Spleen (tissue), 11 donors: ENCODE measurements at regions not wholly inside any gene's neighbourhood (a gene's known extent, or its start where the extent isn't known, plus 50 kb on each side); places are given as distances from the start of the nearest gene placed in this dataset.

Source experiments
- DNase-seq: peaks from one replicate; pipeline ENCODE4 v3.0.0-alpha.2; 2020
- H3K27ac ChIP-seq, 8 donors: fragments of 200-600 bp; sonication (generic) in 7 of 8; 1 replicate in 4 of 8; 2 replicates in 4 of 8; pipeline versions ENCODE4 v1.5.0 to v1.8.0; 2016 to 2021; ENCODE audit warnings: inconsistent platforms in 4 of 8, mild to moderate bottlenecking in 4 of 8, moderate library complexity in 1 of 8
- H3K27me3 ChIP-seq, 7 donors: fragments of 200-600 bp; sonication (generic) in 6 of 7; replicated peaks in 1 of 7; 1 replicate in 4 of 7; 2 replicates in 3 of 7; pipeline versions ENCODE4 v1.5.0 to v1.8.0; 2016 to 2021; ENCODE audit warnings: inconsistent platforms in 3 of 7, mild to moderate bottlenecking in 1 of 7
- H3K36me3 ChIP-seq, 6 donors: fragments of 200-600 bp; sonication (generic) in 5 of 6; 1 replicate in 4 of 6; 2 replicates in 2 of 6; pipeline versions ENCODE4 v1.5.0 to v1.8.0; 2016 to 2021; ENCODE audit warnings: inconsistent platforms in 2 of 6
- H3K4me1 ChIP-seq, 6 donors: fragments of 200-600 bp; sonication (generic) in 5 of 6; 1 replicate in 3 of 6; 2 replicates in 3 of 6; pipeline versions ENCODE4 v1.5.0 to v1.8.0; 2016 to 2021; ENCODE audit warnings: inconsistent platforms in 3 of 6
- H3K4me3 ChIP-seq, 8 donors: fragments of 200-600 bp; sonication (generic) in 7 of 8; 1 replicate in 4 of 8; 2 replicates in 4 of 8; pipeline versions ENCODE4 v1.5.0 to v1.8.0; 2016 to 2021; ENCODE audit warnings: inconsistent platforms in 4 of 8, mild to moderate bottlenecking in 4 of 8, moderate library complexity in 2 of 8
- H3K9me3 ChIP-seq, 8 donors: fragments of 200-600 bp; sonication (generic) in 7 of 8; 1 replicate in 4 of 8; 2 replicates in 4 of 8; pipeline versions ENCODE4 v1.5.0 to v1.8.0; 2016 to 2021; ENCODE audit warnings: inconsistent platforms in 4 of 8
- POLR2A ChIP-seq, 3 donors: fragments of 450-650 bp; IDR thresholded peaks; one replicate each; pipeline ENCODE4 v1.5.1; 2017; ENCODE audit warnings: antibody characterized with exemption in 3 of 3, mild to moderate bottlenecking in 1 of 3
- POLR2AphosphoS5 ChIP-seq, 3 donors: sonication (generic); formaldehyde crosslinking; IDR thresholded peaks; one replicate each; pipeline ENCODE4 v1.5.1; 2017; ENCODE audit warnings: antibody characterized with exemption in 3 of 3
- WGBS, 5 donors: extraction: QIAGEN DNeasy Blood & Tissue Kit in 3 of 5; methylation state at CpG; one replicate each; pipeline versions ENCODE4 v1.1.5 to v1.1.7; 2013 to 2018; 5-methylcytosine and 5-hydroxymethylcytosine counted together
- intact Hi-C: fragments of 100-400 bp; cut with DNase I; formaldehyde crosslinking; loops from one replicate; pipeline ENCODE4 v1.15.0; 2023; ENCODE audit warnings: low total_unique reads
- TF ChIP-seq, protein P1 (sequence below), 11 experiments: fragments of 200-600 bp in 7 of 11; fragments of 450-650 bp in 4 of 11; sonication (generic) in 4 of 11; IDR thresholded peaks in 8 of 11; conservative IDR thresholded peaks in 3 of 11; 1 replicate in 7 of 11; 2 replicates in 4 of 11; pipeline versions ENCODE4 v1.4.0 to v1.8.0; 2016 to 2021; ENCODE audit warnings: antibody characterized with exemption in 11 of 11, inconsistent platforms in 4 of 11, mild to moderate bottlenecking in 1 of 11
- donor health status: healthy with polysubstance abuse.
- donor health status: DM: no; HTN: no; CAD: no; lungs with moderate emphysema.
- donor health status: DM: no; HTN: no; CAD: no.
- donor health status: Bipolar disorder and iron deficiency.
- donor health status: healthy.
- donor health status: DM: no; HTN: no; CAD: no.
- donor health status: DM: yes; HTN: yes; CAD: no.

DNA sequence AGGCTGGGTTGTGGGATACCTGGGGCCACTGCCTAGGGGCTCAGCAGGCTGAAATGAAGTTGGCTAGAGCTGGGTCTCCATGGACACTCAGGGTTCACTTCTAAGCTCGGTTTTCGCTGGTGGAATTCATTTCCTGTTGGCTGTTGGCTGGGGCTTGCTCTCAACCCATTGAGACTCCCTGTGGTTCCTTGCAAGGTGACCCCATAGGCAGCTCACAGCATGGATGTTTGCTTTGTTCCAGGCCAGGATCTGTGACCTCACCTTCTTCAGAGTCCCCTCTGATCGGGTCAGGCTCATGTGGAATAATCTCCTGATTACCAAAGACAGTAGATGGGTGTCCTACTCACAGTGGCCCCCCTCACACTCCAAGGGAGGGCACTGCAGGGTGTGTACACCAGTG lies 229.3 kb downstream of the QKI start:
- Histone ChIP-seq H3K9me3 (no peaks in the 10 kb centered on the region), H3K27ac (no peak overlapping the region), H3K36me3 (no peaks in the 10 kb centered on the region), H3K4me3 (no peak overlapping the region), H3K27me3 (no peaks in the 10 kb centered on the region), H3K4me1 (no peaks in the 10 kb centered on the region)
- intact Hi-C loops: no loop called here
- WGBS, 5 donors: 68 to 87% (median 73%) methylated on average over 3 of the region's 3 CpGs
- DNase-seq: no peak
- no peak for TF ChIP-seq POLR2A (IDR thresholded peaks at IDR 0.05)
- no peak for TF ChIP-seq POLR2AphosphoS5 (IDR thresholded peaks at IDR 0.05)
- TF ChIP-seq, protein P1, sequence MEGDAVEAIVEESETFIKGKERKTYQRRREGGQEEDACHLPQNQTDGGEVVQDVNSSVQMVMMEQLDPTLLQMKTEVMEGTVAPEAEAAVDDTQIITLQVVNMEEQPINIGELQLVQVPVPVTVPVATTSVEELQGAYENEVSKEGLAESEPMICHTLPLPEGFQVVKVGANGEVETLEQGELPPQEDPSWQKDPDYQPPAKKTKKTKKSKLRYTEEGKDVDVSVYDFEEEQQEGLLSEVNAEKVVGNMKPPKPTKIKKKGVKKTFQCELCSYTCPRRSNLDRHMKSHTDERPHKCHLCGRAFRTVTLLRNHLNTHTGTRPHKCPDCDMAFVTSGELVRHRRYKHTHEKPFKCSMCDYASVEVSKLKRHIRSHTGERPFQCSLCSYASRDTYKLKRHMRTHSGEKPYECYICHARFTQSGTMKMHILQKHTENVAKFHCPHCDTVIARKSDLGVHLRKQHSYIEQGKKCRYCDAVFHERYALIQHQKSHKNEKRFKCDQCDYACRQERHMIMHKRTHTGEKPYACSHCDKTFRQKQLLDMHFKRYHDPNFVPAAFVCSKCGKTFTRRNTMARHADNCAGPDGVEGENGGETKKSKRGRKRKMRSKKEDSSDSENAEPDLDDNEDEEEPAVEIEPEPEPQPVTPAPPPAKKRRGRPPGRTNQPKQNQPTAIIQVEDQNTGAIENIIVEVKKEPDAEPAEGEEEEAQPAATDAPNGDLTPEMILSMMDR (IDR thresholded peaks at IDR 0.05 in 8 of 11, conservative IDR thresholded peaks at IDR 0.05 in 3 of 11): no peak

DNA sequence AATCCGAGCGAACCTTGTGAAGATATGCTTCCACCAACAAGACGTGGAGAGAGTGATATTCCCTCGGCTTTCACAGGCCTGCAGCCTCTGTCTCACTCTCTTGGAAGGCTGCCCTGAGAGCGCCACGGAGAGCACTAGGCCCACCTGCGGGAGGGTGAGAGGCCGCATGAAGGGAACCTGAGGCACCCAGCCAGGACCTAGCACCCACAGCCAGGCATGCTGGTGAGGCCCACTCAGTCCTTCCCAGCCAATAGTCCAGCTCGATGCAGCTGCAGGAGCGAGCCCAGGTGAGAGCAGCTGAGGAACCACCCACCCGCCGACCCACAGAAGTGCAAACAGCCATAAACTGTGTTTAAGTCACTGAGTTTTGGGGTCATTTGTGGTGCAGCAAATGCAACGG lies 227.2 kb downstream of the QKI start:
- no peak overlapping the region for H3K27ac ChIP-seq
- WGBS, 5 donors: 92 to 95% (median 95%) methylated on average over 11 to 13 of the region's 13 CpGs

DNA sequence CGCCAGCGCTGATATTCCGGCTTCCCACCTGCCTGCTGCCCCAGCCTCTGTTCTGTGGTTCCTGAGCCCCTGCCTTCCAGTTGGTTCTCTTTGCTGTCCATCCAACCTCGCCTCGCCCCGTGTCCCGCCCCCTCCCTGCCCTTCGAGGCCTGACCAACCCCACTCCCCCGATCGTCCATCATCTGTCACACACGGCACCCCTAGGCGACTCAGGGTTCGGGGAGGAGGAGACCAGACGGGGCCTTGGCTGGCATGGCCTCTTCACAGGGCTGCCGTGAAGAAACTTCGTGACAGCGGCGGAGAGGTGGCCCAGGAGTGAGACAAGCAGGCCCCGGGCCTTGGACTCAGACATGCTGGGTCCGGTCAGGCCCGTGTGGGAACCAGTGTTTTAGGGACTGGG lies 226.1 kb downstream of the QKI start:
- H3K36me3 ChIP-seq: no peaks in the 10 kb centered on the region
- intact Hi-C loops: no loop called here
- TF ChIP-seq POLR2AphosphoS5 (IDR thresholded peaks at IDR 0.05) (no peak), POLR2A (IDR thresholded peaks at IDR 0.05) (no peak)
- TF ChIP-seq, protein P1 (IDR thresholded peaks at IDR 0.05 in 8 of 11, conservative IDR thresholded peaks at IDR 0.05 in 3 of 11): no peak
- DNase-seq: no peak
- H3K27me3 ChIP-seq: no peaks in the 10 kb centered on the region
- no peak overlapping the region for H3K4me3 ChIP-seq
- no peak overlapping the region for H3K27ac ChIP-seq
- H3K4me1 ChIP-seq: no peaks in the 10 kb centered on the region
- no peaks in the 10 kb centered on the region for H3K9me3 ChIP-seq
- WGBS, 5 donors: 94 to 96% (median 95%) methylated on average over 21 of the region's 21 CpGs

More for the DNA sequence above, 227.2 kb downstream of the QKI start:
- intact Hi-C loops: no loop called here
- no peaks in the 10 kb centered on the region for H3K27me3 ChIP-seq
- DNase-seq: no peak
- no peaks in the 10 kb centered on the region for H3K4me1 ChIP-seq
- no peak for TF ChIP-seq POLR2A (IDR thresholded peaks at IDR 0.05)
- TF ChIP-seq, protein P1 (IDR thresholded peaks at IDR 0.05 in 8 of 11, conservative IDR thresholded peaks at IDR 0.05 in 3 of 11): no peak
- TF ChIP-seq POLR2AphosphoS5 (IDR thresholded peaks at IDR 0.05): no peak
- no peaks in the 10 kb centered on the region for H3K36me3 ChIP-seq
- no peaks in the 10 kb centered on the region for H3K9me3 ChIP-seq
- H3K4me3 ChIP-seq: no peak overlapping the region

DNA sequence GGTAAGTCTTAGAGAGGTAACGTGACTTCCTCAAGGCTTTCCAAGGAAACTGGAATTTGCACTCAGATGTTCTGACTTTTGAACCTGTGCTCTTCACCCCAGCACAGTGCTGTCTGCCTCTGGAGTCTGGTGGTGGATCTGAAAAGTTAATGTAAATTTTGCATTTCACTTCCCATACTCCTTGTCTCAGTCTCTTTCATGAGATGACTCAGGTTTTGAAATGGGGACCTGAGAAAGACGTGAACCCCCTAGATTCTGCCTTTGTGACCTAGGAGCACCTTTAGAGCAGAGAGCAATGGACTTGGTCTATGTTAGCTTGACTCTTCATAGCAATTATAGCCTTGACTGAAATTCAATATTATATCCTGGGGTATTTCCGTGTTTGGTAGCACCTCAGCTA lies 223.0 kb downstream of the QKI start:
- no peaks in the 10 kb centered on the region for H3K27me3 ChIP-seq
- H3K4me1 ChIP-seq: no peaks in the 10 kb centered on the region
- H3K36me3 ChIP-seq: no peaks in the 10 kb centered on the region
- intact Hi-C loops: no loop called here
- no peak overlapping the region for H3K27ac ChIP-seq
- H3K4me3 ChIP-seq: no peak overlapping the region
- WGBS, 5 donors: 48 to 78% (median 55%) methylated on average over 3 of the region's 3 CpGs
- no peak for DNase-seq
- TF ChIP-seq POLR2A (IDR thresholded peaks at IDR 0.05): no peak
- no peak for TF ChIP-seq POLR2AphosphoS5 (IDR thresholded peaks at IDR 0.05)
- TF ChIP-seq, protein P1 (IDR thresholded peaks at IDR 0.05 in 8 of 11, conservative IDR thresholded peaks at IDR 0.05 in 3 of 11): no peak
- peaks cover 0 to 8% (median 0%) of the 10 kb centered on the region in 8 donors for H3K9me3 ChIP-seq
